Left ventricle myocardium inferior (tissue), 1 donor: ENCODE measurements at regions not wholly inside any gene's neighbourhood (a gene's known extent, or its start where the extent isn't known, plus 50 kb on each side); places are given as distances from the start of the nearest gene placed in this dataset.
"Not testable (repeated sequence)": the region's sequence is repeated elsewhere in the genome, so short reads cannot be mapped to it uniquely, and the experiment has no call there.

Source experiments
- DNase-seq: peaks from one replicate; pipeline ENCODE4 v3.0.0-alpha.2; 2020
- H3K27ac ChIP-seq: fragments of 200-600 bp; replicated peaks from 2 replicates; pipeline ENCODE4 v1.8.0; 2021
- H3K27me3 ChIP-seq: fragments of 200-600 bp; 2 replicates; pipeline ENCODE4 v1.8.0; 2021; ENCODE audit warnings: low read depth
- H3K36me3 ChIP-seq: fragments of 200-600 bp; 2 replicates; pipeline ENCODE4 v1.8.0; 2021
- H3K4me1 ChIP-seq: fragments of 200-600 bp; 2 replicates; pipeline ENCODE4 v1.8.0; 2021
- H3K4me3 ChIP-seq: fragments of 200-600 bp; 2 replicates; pipeline ENCODE4 v1.8.0; 2021; ENCODE audit warnings: mild to moderate bottlenecking, moderate library complexity
- H3K9me3 ChIP-seq: fragments of 200-600 bp; replicated peaks from 2 replicates; pipeline ENCODE4 v1.8.0; 2021
- CTCF ChIP-seq: fragments of 200-600 bp; IDR thresholded peaks from 2 replicates; pipeline ENCODE4 v1.8.0; 2021; ENCODE audit warnings: antibody characterized with exemption, mild to moderate bottlenecking, borderline replicate concordance
- intact Hi-C: fragments of 100-400 bp; cut with micrococcal nuclease; formaldehyde crosslinking; loops from one replicate; pipeline ENCODE4 v1.11.0; 2022
- donor health status: DM: no; HTN: yes; CAD: no; lungs with severe emphysema.

GRCh38 chr21:9838738-9839642, 682.4 kb upstream of the TPTE start:
- Histone ChIP-seq H3K27ac (no peak overlapping the region), H3K36me3 (no peaks in the 10 kb centered on the region), H3K9me3 (peaks cover 18% of the 10 kb centered on the region), H3K4me3 (no peak overlapping the region), H3K27me3 (no peaks in the 10 kb centered on the region), H3K4me1 (no peaks in the 10 kb centered on the region)
- intact Hi-C loops: no loop called here
- peak; percentile 15 for DNase-seq
- TF ChIP-seq CTCF: no peak

GRCh38 chr21:9844106-9844505, 677.3 kb upstream of the TPTE start:
- H3K27ac ChIP-seq, intact Hi-C loops, DNase-seq, H3K4me1 ChIP-seq, H3K4me3 ChIP-seq, H3K36me3 ChIP-seq, H3K27me3 ChIP-seq: not testable (repeated sequence)
- peaks cover 21% of the 10 kb centered on the region for H3K9me3 ChIP-seq

- intact Hi-C loops, H3K27me3 ChIP-seq, H3K27ac ChIP-seq, H3K36me3 ChIP-seq, H3K4me3 ChIP-seq, H3K4me1 ChIP-seq, DNase-seq: not testable (repeated sequence)
- peaks cover 30% of the 10 kb centered on the region for H3K9me3 ChIP-seq
These were observed 673.9 kb upstream of the TPTE start for GRCh38 chr21:9847511-9847910.

GRCh38 chr21:9851166-9851565, 670.2 kb upstream of the TPTE start:
- H3K27me3 ChIP-seq, DNase-seq, H3K4me3 ChIP-seq, H3K27ac ChIP-seq, H3K4me1 ChIP-seq, H3K36me3 ChIP-seq, intact Hi-C loops: not testable (repeated sequence)
- H3K9me3 ChIP-seq: peaks cover 35% of the 10 kb centered on the region

- intact Hi-C loops, H3K27ac ChIP-seq, H3K4me1 ChIP-seq, H3K4me3 ChIP-seq, DNase-seq, H3K27me3 ChIP-seq, H3K36me3 ChIP-seq: not testable (repeated sequence)
- H3K9me3 ChIP-seq: peaks cover 30% of the 10 kb centered on the region
These were observed 669.7 kb upstream of the TPTE start for GRCh38 chr21:9851695-9852094.

- H3K4me1 ChIP-seq, H3K36me3 ChIP-seq, H3K27me3 ChIP-seq, H3K4me3 ChIP-seq, intact Hi-C loops, H3K27ac ChIP-seq, DNase-seq: not testable (repeated sequence)
- H3K9me3 ChIP-seq: peaks cover 35% of the 10 kb centered on the region
These were observed 663.8 kb upstream of the TPTE start for GRCh38 chr21:9857563-9857962.

- H3K4me3 ChIP-seq, H3K27me3 ChIP-seq, H3K36me3 ChIP-seq, H3K27ac ChIP-seq, H3K4me1 ChIP-seq, DNase-seq, intact Hi-C loops: not testable (repeated sequence)
- H3K9me3 ChIP-seq: peaks cover 46% of the 10 kb centered on the region
These were observed 661.5 kb upstream of the TPTE start for GRCh38 chr21:9859865-9860264.

GRCh38 chr21:9862456-9862855, 658.9 kb upstream of the TPTE start:
- H3K4me3 ChIP-seq, H3K27ac ChIP-seq, intact Hi-C loops, H3K27me3 ChIP-seq, H3K4me1 ChIP-seq, DNase-seq, H3K36me3 ChIP-seq: not testable (repeated sequence)
- H3K9me3 ChIP-seq: peaks cover 69% of the 10 kb centered on the region

GRCh38 chr21:9867815-9868214, 653.6 kb upstream of the TPTE start:
- H3K4me1 ChIP-seq, intact Hi-C loops, DNase-seq, H3K36me3 ChIP-seq, H3K27ac ChIP-seq, H3K4me3 ChIP-seq, H3K27me3 ChIP-seq: not testable (repeated sequence)
- peaks cover 39% of the 10 kb centered on the region for H3K9me3 ChIP-seq

- DNase-seq, H3K4me3 ChIP-seq, H3K27ac ChIP-seq, H3K4me1 ChIP-seq, intact Hi-C loops, H3K27me3 ChIP-seq, H3K36me3 ChIP-seq: not testable (repeated sequence)
- peaks cover 26% of the 10 kb centered on the region for H3K9me3 ChIP-seq
These were observed 648.3 kb upstream of the TPTE start for GRCh38 chr21:9873096-9873495.

GRCh38 chr21:9874136-9874535, 647.2 kb upstream of the TPTE start:
- DNase-seq, H3K4me1 ChIP-seq, H3K27ac ChIP-seq, intact Hi-C loops, H3K4me3 ChIP-seq, H3K27me3 ChIP-seq, H3K36me3 ChIP-seq: not testable (repeated sequence)
- peaks cover 35% of the 10 kb centered on the region for H3K9me3 ChIP-seq

GRCh38 chr21:9881430-9881829, 640.0 kb upstream of the TPTE start:
- H3K27ac ChIP-seq, intact Hi-C loops, DNase-seq, H3K36me3 ChIP-seq, H3K4me3 ChIP-seq, H3K27me3 ChIP-seq, H3K4me1 ChIP-seq: not testable (repeated sequence)
- H3K9me3 ChIP-seq: peaks cover 45% of the 10 kb centered on the region

- H3K27me3 ChIP-seq, H3K36me3 ChIP-seq, H3K27ac ChIP-seq, H3K4me3 ChIP-seq, H3K4me1 ChIP-seq, intact Hi-C loops, DNase-seq: not testable (repeated sequence)
- H3K9me3 ChIP-seq: peaks cover 30% of the 10 kb centered on the region
These were observed 638.3 kb upstream of the TPTE start for GRCh38 chr21:9883047-9883446.
